A673 (cell line): ENCODE measurements at regions not wholly inside any gene's neighbourhood (a gene's known extent, or its start where the extent isn't known, plus 50 kb on each side); places are given as distances from the start of the nearest gene placed in this dataset.

Experiments used
- CTCF ChIP-seq: fragments of 300-800, 200-600 bp; sonication (generic); conservative IDR thresholded peaks from 2 replicates; pipeline ENCODE4 v1.5.1; 2017; ENCODE audit warnings: low read depth, mild to moderate bottlenecking, antibody characterized with exemption, low read length, moderate library complexity, mixed read lengths
- EZH2 ChIP-seq: fragments of 200-600 bp; sonication (generic); IDR thresholded peaks from 2 replicates; pipeline ENCODE4 v1.6.1; 2017; ENCODE audit warnings: borderline replicate concordance, low read depth, mild to moderate bottlenecking, mixed read lengths, antibody characterized with exemption, low read length; ENCODE audit not compliant: poor library complexity, severe bottlenecking

DNA sequence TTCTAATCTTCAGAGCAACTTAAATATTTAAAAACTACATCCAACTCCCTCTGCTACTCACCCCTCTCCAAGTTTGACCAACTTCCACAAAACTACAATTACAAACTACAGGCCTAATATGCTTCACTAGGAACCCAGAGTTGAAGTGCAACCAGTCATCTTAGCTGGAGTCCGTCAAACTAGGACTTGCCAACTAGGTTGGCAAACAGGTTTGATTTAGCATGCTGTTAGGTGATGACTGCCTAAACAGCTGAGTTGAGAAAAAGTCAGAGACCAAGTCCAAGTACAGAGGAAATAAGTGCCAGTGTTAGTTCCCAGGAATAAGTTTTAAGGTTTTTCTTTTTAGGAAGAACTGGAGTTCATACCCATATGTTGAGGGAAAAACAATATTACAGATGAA, 1109.0 kb downstream of the TUSC7 start:
- TF ChIP-seq CTCF (no peak), EZH2 (no peak)
